ENCODE measurements at regions not wholly inside any gene's neighbourhood (a gene's known extent, or its start where the extent isn't known, plus 50 kb on each side); places are given as distances from the start of the nearest gene placed in this dataset.

DNA sequence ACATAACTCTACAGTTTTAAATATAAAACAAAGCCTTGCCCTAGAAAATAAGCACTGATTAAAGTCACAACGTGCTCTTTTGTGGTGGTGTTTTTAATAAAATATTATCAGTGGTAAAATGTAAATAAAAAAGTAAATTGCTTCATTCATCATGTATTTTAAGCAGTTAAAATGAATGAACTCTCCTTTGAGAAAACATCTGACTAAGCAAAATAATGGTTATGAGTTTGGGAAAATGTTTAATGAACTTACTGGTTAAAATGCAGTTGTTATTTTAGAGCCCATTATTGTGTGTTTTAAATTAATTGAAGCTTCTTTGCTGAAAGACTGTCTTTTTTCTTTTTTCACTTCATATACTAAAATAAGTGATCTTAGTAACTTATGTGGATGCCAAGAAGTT lies 1007.5 kb upstream of the ARRDC3 start:
- 0 to 100% (median 40%) methylated on average over 1 of the region's 1 CpG; no CpG with 5 or more reads in 1 of the 10 experiments for WGBS, 10 experiments
- no peak overlapping the region for H3K27ac ChIP-seq
- in situ Hi-C loops (cut with MboI; ENCODE audit: low pct_unique_long_range_greater_than_20kb in 2 of 9, low sequenced_read_pairs in 9 of 9, unreplicated experiment in 9 of 9) = no loop called here
- no peak for ATAC-seq (replicated peaks in 6 of 8)
- no peak overlapping the region for H3K4me3 ChIP-seq
- no peaks in the 10 kb centered on the region for H3K4me1 ChIP-seq (replicated peaks in 1 of 2)

DNA sequence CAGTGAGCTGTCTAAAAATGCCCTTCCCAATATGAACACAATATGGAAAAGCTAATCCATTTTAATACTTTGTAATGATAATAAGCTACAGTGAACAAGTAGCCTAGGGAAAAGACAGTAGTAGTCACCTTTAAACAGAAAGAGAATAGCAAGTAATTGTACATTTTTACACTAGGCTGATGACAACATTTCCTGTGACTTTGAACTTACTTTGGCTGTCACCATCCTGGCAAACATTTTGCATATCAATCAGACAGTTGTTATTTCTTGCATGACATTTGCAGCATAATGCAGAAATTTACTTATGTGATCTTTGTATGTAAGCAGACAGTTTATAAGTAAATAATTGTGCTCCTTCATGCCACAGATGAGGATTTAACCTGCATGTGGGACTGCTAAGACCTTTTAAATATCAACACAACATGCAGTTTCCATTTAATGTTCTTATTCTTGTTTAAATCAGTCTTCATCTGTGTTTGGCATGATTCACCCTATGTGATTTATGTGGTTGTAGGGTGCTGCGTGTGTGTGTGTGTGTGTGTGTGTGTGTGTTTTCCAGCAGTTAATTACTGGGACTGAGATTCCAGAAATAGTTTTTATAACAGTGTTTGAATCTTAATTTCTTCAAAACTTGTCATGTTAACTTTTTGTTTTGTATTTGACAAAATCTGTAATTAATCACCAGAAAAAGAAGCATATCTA lies 997.1 kb upstream of the ARRDC3 start:
- no peak overlapping the region for H3K4me3 ChIP-seq
- ATAC-seq (replicated peaks in 6 of 8) = peak in 4 of 8 experiments; percentile 21 to 49 (median 45)
- no peak overlapping the region for H3K27ac ChIP-seq
- WGBS, 10 experiments = 0 to 71% (median 13%) methylated on average over 1 of the region's 1 CpG; no CpG with 5 or more reads in 6 of the 10 experiments
- H3K4me1 ChIP-seq (replicated peaks in 1 of 2) = peaks cover 9 to 24% of the 10 kb centered on the region in 2 donors
- in situ Hi-C loops (cut with MboI; ENCODE audit: low pct_unique_long_range_greater_than_20kb in 2 of 9, low sequenced_read_pairs in 9 of 9, unreplicated experiment in 9 of 9) = no loop called here

DNA sequence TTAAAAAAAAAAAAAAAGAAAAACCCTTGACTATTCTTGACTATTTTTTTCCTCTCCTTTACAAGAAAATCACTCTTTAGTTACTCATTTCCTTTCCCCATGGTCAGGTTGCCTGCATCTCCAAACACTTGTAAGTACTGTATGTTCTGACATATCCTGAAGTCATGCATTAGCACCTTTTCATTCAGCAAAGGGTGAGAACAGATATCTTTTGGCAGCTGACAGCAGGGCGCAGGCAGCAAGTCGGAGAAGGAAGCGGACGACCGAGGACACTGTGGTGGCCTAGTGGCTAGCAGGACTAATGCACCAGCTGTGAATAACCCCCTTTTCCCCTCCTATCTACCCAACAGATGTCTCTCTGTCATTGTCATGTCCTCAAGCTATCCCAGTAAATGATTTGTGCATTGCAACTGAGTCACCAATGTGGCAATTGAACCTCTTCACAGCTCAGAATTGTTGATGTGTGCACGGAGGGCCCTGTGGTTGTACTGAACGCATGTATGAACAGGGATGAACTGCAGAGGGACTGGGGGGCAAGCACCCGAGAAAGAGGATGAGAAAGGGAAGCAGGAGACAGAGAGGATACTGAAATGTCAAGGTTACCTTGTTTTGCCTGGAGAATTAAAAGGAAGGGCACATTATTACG lies 996.0 kb upstream of the ARRDC3 start:
- peak in 5 of 8 experiments; percentile 54 to 93 (median 78) for ATAC-seq (replicated peaks in 6 of 8)
- Histone ChIP-seq H3K4me3 (no peak overlapping the region), H3K27ac (peak overlapping the region; percentile 52 to 77), H3K4me1 (replicated peaks in 1 of 2) (peaks cover 9 to 24% of the 10 kb centered on the region in 2 donors)
- 36 to 81% (median 58%) methylated on average over 2 to 9 of the region's 9 CpGs; no CpG with 5 or more reads in 2 of the 10 experiments for WGBS, 10 experiments
- in situ Hi-C loops (cut with MboI; ENCODE audit: low pct_unique_long_range_greater_than_20kb in 2 of 9, low sequenced_read_pairs in 9 of 9, unreplicated experiment in 9 of 9) = no loop called here

- Histone ChIP-seq H3K4me3 (no peak overlapping the region), H3K27ac (no peak overlapping the region), H3K4me1 (replicated peaks in 1 of 2) (peaks cover 6 to 13% of the 10 kb centered on the region in 2 donors)
- in situ Hi-C loops (cut with MboI; ENCODE audit: low pct_unique_long_range_greater_than_20kb in 2 of 9, low sequenced_read_pairs in 9 of 9, unreplicated experiment in 9 of 9) = no loop called here
- 89 to 100% (median 100%) methylated on average over 1 to 6 of the region's 20 CpGs; no CpG with 5 or more reads in 7 of the 10 experiments for WGBS, 10 experiments
- ATAC-seq (replicated peaks in 6 of 8) = no peak
Observed at GRCh38 chr5:92374859-92375258, 991.7 kb upstream of the ARRDC3 start.

GRCh38 chr5:92372766-92373165 lies 989.6 kb upstream of the ARRDC3 start:
- no peak for ATAC-seq (replicated peaks in 6 of 8)
- no peak overlapping the region for H3K27ac ChIP-seq

DNA sequence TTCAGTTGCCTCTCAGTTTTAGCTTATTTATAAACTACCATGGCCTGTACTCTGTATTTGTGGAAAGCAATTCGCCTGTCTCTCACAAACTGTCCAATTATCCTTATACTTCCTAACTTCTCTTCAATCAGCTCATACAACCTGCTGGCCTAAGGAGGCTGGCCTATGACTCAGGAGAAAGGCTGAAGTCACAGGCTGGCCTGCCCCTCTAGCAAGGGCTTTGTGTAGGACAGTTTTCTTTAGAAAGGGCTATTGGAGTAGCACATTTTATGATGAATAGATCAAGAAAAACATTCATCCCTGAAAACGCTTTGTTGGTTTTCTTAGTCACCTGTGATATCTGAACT lies 988.7 kb upstream of the ARRDC3 start:
- H3K4me1 ChIP-seq (replicated peaks in 1 of 2) = no peaks in the 10 kb centered on the region
- no peak overlapping the region for H3K4me3 ChIP-seq
- peak in 1 of 8 experiments; percentile 17 for ATAC-seq (replicated peaks in 6 of 8)
- no peak overlapping the region for H3K27ac ChIP-seq
- WGBS, 10 experiments = 20 to 100% (median 85%) methylated on average over 1 to 2 of the region's 2 CpGs; no CpG with 5 or more reads in 2 of the 10 experiments
- in situ Hi-C loops (cut with MboI; ENCODE audit: low pct_unique_long_range_greater_than_20kb in 2 of 9, low sequenced_read_pairs in 9 of 9, unreplicated experiment in 9 of 9) = no loop called here

More at GRCh38 chr5:92372766-92373165, 989.6 kb upstream of the ARRDC3 start:
- Histone ChIP-seq H3K4me1 (replicated peaks in 1 of 2) (no peaks in the 10 kb centered on the region), H3K4me3 (no peak overlapping the region)
- 70 to 100% (median 100%) methylated on average over 1 of the region's 1 CpG; no CpG with 5 or more reads in 1 of the 10 experiments for WGBS, 10 experiments
- in situ Hi-C loops (cut with MboI; ENCODE audit: low pct_unique_long_range_greater_than_20kb in 2 of 9, low sequenced_read_pairs in 9 of 9, unreplicated experiment in 9 of 9) = no loop called here

- H3K27ac ChIP-seq = no peak overlapping the region
- in situ Hi-C loops (cut with MboI; ENCODE audit: low pct_unique_long_range_greater_than_20kb in 2 of 9, low sequenced_read_pairs in 9 of 9, unreplicated experiment in 9 of 9) = no loop called here
- no peaks in the 10 kb centered on the region for H3K4me1 ChIP-seq (replicated peaks in 1 of 2)
- H3K4me3 ChIP-seq = no peak overlapping the region
- ATAC-seq (replicated peaks in 6 of 8) = no peak
- 19 to 86% (median 73%) methylated on average over 1 to 3 of the region's 3 CpGs for WGBS, 10 experiments
Observed at GRCh38 chr5:92371171-92371888, 988.2 kb upstream of the ARRDC3 start.

DNA sequence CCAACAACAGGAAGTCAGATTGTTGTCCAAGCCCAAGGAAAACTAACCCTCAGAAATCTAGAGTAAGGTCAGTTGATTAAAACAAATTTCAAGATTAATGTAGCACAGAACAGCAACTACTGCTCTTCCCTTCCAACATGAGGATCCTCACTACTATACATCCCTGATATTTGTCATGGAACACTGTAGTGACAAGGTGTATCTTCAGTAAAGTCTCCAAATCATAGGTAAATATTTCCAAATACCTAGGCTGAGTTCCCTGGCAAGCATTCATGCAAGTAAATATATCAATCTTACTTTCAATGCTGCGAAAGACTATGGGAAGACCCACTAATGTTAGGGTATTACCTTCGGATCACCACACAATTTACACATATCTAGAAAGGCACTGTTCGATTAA lies 986.9 kb upstream of the ARRDC3 start:
- no peaks in the 10 kb centered on the region for H3K4me1 ChIP-seq (replicated peaks in 1 of 2)
- 16 to 100% (median 94%) methylated on average over 1 to 3 of the region's 3 CpGs; no CpG with 5 or more reads in 1 of the 10 experiments for WGBS, 10 experiments
- no peak for ATAC-seq (replicated peaks in 6 of 8)
- in situ Hi-C loops (cut with MboI; ENCODE audit: low pct_unique_long_range_greater_than_20kb in 2 of 9, low sequenced_read_pairs in 9 of 9, unreplicated experiment in 9 of 9) = no loop called here
- no peak overlapping the region for H3K4me3 ChIP-seq
- H3K27ac ChIP-seq = no peak overlapping the region

DNA sequence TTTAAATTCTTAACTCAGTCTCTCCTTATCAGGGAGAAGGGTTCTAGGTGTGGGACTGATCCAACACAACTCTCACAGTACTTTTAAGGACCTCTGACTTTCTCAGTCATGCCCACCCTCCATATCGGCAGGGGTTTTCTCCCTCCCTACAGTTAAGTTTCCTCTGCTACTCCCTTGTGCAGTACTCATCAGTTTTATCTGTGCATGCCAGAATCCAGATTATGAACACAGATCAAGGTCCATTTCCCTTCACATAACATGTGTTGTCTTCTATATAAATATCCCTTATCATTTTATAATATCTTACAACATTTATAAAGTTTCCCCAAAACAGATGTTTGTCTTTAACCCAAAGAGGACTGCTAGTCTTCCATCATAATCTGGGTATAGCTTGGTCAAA lies 986.5 kb upstream of the ARRDC3 start:
- in situ Hi-C loops (cut with MboI; ENCODE audit: low pct_unique_long_range_greater_than_20kb in 2 of 9, low sequenced_read_pairs in 9 of 9, unreplicated experiment in 9 of 9) = no loop called here
- no peak overlapping the region for H3K27ac ChIP-seq
- 33 to 100% (median 90%) methylated on average over 1 of the region's 1 CpG; no CpG with 5 or more reads in 4 of the 10 experiments for WGBS, 10 experiments
- ATAC-seq (replicated peaks in 6 of 8) = no peak
- no peak overlapping the region for H3K4me3 ChIP-seq
- H3K4me1 ChIP-seq (replicated peaks in 1 of 2) = no peaks in the 10 kb centered on the region

DNA sequence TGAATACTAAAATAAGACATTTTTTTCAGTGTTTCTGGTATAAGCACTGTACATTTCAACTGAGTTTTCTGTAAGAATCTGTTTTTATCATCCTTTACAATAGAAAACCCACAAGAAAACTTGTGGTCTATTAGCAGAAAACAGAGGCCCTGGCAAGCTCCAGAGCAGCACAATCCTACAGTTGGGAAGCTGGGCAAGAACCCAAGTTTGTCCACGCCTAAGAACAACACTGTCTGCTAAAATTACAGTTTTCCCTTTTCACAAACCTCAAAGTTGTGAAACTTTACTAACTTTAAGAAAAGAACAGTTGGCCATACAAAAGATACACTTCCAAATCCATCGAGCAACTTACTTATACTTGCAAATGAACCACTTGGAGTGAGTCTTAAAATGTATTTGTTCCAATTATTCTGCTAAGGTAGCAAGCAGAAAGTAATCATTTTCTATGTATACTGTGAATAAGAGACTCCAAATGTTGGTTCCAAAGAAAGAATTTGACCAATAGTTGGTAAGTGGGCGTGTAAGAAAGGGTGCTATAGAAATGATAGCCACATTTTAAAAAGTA lies 982.0 kb upstream of the ARRDC3 start:
- no peak overlapping the region for H3K4me3 ChIP-seq
- in situ Hi-C loops (cut with MboI; ENCODE audit: low pct_unique_long_range_greater_than_20kb in 2 of 9, low sequenced_read_pairs in 9 of 9, unreplicated experiment in 9 of 9) = no loop called here
- WGBS, 10 experiments = 0 to 100% (median 95%) methylated on average over 2 to 3 of the region's 3 CpGs
- peak in 1 of 8 experiments; percentile 34 for ATAC-seq (replicated peaks in 6 of 8)
- H3K27ac ChIP-seq = no peak overlapping the region
- H3K4me1 ChIP-seq (replicated peaks in 1 of 2) = no peaks in the 10 kb centered on the region

GRCh38 chr5:92353107-92354030 lies 970.3 kb upstream of the ARRDC3 start:
- H3K4me1 ChIP-seq (replicated peaks in 1 of 2) = no peaks in the 10 kb centered on the region
- peak in 3 of 8 experiments; percentile 24 to 61 (median 49) for ATAC-seq (replicated peaks in 6 of 8)
- in situ Hi-C loops (cut with MboI; ENCODE audit: low pct_unique_long_range_greater_than_20kb in 2 of 9, low sequenced_read_pairs in 9 of 9, unreplicated experiment in 9 of 9) = no loop called here
- H3K27ac ChIP-seq = no peak overlapping the region
- H3K4me3 ChIP-seq = no peak overlapping the region
- WGBS, 10 experiments = 16 to 100% (median 69%) methylated on average over 1 to 5 of the region's 5 CpGs

GRCh38 chr5:92337772-92338234 lies 954.7 kb upstream of the ARRDC3 start:
- Histone ChIP-seq H3K4me3 (no peak overlapping the region), H3K27ac (no peak overlapping the region), H3K4me1 (replicated peaks in 1 of 2) (no peaks in the 10 kb centered on the region)
- ATAC-seq (replicated peaks in 6 of 8) = no peak
- in situ Hi-C loops (cut with MboI; ENCODE audit: low pct_unique_long_range_greater_than_20kb in 2 of 9, low sequenced_read_pairs in 9 of 9, unreplicated experiment in 9 of 9) = no loop called here
- 4 to 100% (median 67%) methylated on average over 1 to 2 of the region's 2 CpGs; no CpG with 5 or more reads in 1 of the 10 experiments for WGBS, 10 experiments
